Hindlimb muscle (tissue), 1 donor: ENCODE measurements at regions not wholly inside any gene's neighbourhood (a gene's known extent, or its start where the extent isn't known, plus 50 kb on each side); places are given as distances from the start of the nearest gene placed in this dataset.
"Not testable (repeated sequence)": the region's sequence is repeated elsewhere in the genome, so short reads cannot be mapped to it uniquely, and the experiment has no call there.

Experiments used
- DNase-seq: peaks from one replicate; pipeline ENCODE4 v3.0.0-alpha.2; 2013

DNA sequence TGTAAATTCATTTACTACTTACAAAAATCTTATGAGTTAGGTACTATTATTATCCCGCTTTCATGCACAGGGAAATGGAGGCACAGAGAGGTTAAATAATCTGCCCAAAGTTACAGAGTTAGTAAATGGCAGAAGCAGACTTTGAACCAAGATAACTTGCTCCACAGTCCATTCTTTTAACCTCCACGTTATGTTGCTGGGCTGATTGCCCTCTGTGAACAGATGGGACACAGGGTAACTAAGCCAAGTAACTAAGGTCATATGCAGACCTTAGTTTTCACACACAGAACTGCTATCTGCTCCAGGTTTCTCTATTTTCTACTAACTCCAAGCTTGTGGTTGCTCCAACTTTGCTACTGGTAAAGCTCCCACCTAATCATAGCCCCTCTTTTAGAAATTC lies 147.1 kb upstream of the IFNG-AS1 start:
- DNase-seq: no peak

DNA sequence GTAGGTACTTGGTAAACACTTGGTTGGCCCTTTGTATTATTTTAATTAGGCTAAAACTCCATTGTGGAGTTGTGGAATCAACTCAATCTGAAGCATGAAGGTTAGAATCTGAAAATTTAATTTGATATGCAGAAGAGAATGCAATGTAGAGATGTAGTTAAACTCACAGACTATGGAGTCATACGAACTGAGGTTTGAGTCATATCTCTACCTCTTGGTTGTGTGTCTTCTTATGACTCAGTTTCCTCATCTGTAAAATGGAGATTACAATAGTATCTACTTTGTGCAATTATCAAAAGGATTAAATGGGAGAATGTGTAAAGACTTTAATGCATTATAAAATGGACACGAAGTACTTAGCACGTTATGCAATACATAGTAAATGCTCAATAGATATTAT lies 146.0 kb upstream of the IFNG-AS1 start:
- no peak for DNase-seq

DNA sequence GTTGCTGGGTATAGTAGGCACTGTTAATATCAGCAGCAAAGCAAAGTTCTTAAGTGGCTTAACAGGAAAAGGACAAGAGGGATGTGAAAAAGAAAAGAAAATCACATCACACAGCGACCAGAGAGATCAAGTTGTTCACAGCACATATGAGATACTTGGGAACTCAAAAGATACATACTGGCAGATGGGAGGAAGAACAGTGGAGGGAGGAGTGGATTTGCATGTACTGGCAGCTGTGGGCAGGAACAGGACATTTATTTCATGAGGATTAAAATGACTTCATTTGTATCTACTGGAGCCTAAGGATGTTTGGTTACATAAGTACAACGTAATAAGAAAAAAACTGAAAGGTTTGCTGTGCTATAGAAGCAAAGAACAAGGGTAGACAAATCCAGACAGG lies 136.5 kb upstream of the IFNG-AS1 start:
- DNase-seq: no peak

DNA sequence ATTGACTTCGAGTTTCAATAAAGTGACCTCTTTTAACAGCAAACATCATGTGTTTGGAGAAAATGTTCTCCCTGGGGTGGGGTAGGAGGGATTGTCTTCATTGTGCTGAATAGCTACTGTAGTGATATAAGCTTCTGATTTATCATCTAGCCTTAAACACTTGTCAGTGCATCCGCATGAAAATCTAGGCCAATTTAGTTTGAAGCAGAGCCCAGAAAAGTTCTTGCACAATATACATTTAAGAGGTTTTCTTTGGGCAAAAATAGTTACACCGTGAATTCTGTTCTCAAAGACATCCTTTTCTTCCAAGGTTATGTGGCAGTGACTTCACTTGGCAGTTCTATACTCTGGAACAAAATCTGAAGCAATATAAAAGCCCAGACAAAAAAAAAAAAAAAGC lies 136.0 kb upstream of the IFNG-AS1 start:
- DNase-seq: peak; percentile 71

DNA sequence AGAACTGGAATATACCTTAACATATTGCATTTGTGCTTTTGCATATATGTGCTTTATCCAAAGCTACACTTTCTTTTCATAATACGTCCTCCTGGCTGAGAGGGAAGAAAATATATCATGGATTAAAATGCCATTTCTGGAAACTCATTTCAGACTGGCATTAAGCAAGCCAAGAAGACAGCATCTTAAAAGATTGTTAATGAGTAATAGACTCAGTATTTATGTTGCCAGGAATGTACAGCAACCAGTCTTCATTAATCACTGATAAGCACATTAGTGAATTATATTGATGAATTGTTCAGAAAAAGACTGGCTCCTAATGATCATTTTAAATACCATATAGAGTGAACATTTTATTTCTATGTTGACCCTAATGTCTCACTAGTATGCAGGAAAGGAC lies 134.9 kb upstream of the IFNG-AS1 start:
- no peak for DNase-seq

DNA sequence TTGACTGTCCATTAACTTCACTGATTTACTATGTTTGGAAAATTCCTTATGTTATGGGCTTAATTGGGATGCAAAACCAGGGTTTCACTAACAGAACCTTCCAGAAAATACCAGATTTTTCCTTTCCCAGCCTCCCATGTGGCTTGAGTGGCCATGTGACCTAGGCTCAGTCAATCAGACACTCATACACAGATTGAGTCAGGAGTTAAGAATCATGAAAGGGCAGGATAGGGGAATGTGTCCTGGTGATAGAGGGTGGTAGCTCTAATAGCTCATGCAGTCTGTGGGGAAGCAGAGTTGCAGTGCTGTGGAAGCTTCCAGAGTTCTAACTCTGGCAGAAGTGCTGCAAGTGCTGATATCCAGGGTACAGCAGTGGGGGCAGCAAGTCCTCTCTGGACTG lies 134.1 kb upstream of the IFNG-AS1 start:
- no peak for DNase-seq

DNA sequence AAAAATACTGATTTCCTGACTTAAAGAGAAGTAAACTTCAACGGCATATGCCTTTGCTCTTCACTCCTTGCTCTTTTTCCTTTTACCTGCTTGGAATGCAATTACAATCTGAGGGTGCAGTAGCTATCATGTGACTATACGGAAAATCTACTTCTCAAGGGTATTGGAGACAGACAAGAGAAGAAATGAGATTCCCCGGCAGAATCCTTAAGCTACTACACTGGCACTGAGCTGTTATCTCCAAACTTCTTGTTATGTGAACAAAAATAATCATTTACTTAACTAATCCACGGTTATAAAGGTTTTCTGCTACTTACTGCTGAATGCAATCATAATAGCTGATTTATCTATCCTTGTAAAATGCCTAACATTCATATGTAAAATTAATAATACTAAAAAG lies 118.0 kb upstream of the IFNG-AS1 start:
- no peak for DNase-seq

DNA sequence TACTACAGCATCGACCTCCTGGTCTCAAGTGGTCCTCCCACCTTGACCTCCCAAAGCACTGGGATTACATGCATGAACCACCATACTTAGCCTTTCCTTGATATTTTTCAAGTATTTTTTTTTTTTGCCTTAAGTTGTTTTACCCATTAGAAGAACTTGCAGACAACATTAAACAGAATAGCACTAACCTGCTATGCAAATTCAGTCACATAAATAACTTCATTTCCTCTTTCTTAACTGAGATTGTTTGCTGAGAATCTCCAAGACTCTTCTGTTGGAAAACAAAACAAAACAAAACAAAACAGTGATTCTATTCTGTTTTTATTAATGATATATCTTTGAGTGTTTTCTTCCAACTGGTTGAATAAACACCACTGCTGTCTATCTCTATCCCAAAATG lies 115.9 kb upstream of the IFNG-AS1 start:
- DNase-seq: no peak

DNA sequence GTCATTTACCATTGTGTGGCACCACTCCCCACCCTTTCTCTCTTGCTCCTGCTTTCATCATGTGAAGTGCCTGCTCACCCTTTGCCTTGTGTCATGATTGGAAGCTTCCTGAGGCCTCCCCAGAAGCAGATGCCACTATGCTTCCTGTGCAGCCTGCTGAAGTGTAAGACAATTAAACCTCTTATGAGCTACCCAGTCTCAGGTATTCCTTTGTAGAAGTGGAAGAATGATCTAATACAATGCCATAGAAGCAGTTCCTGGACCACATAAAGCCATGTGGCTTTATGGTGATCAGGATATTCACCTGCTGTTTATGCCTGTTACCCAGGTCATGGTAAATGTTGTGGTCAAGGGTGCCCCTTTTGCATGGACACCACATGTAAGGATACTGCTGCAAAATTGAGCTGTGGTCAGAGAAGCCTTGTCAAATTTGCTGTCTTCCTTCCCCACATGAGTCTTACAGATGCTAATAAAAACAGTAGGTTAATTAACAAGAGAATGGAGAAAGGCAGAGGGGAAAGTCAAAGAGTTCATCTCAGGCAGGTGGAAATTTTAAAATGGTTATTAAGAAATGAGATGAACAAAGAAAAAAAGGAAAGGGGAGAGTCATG lies 112.8 kb upstream of the IFNG-AS1 start:
- DNase-seq: no peak

DNA sequence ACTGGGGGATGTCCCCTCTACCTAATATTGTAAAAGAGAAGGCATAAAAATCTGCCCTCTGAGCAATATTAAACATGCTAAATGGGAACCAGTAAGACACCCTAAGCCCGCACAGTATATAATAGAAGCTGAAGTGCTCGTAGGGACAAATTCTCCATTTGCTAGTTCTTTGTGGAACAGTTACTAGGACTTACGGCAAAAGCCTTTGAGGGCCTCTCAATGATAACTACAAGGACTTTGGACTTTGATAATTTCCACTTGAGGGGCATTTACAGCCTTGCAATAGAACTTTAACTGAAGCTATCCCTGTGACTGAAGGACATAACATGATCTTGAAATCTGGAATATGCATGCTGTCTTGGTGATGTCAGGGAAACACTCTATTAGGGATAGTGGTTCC lies 111.5 kb upstream of the IFNG-AS1 start:
- no peak for DNase-seq

DNA sequence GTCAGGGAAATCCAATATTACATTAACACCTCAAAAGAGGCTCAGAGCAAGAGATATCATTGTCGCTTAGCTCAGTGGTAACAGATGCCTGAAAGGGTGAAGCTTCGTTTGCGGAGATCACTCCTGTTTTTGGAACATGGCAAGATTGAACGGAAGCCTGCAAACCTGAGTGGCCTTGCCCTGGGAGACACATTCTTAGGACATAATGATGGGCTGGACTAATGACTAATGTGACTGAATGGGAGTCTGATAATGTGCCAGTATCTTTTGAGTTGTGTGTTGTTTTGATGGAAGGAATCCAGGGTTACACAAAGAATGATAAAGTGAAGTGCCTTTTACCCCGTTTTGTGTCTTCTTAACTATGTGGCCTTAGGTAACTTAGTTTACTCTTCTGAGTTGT lies 109.3 kb upstream of the IFNG-AS1 start:
- DNase-seq: no peak

DNA sequence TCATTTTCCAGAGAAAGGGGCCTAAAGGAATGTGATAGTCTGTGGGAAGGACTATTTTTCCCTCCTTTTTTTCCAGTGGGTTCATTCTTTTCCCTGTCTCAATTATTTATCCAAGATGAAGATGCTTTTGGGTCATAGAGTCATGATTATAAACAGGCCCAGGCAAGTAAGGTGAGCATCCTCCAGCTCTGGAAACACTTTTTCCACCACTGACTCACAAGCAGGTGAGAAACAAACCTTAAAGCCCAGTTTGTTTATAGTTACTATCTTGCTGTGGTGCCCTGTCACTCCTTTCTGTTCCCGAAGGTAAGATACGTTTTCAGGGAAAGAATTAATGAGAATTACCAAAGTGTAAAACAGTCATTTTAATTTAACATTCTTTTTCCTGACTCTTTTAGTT lies 107.7 kb upstream of the IFNG-AS1 start:
- DNase-seq: no peak

DNA sequence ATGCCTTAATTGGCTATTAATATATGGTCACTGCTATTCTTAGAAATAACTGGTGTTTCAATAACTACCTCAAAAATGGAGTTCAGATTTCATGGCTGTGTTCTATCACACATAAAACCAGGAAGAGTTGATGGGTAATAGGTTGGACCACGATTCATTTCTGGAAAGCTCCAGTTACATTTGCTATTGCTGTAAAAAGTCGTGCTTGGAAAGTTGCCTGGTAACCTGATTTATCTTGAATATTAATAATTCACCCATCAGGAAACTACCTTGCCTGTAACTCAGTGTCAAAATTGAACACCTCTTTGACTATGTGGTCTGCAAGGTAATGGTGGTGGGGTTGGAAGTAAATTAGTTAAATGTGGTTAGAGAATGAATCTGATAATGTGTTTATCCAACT lies 104.7 kb upstream of the IFNG-AS1 start:
- no peak for DNase-seq

DNA sequence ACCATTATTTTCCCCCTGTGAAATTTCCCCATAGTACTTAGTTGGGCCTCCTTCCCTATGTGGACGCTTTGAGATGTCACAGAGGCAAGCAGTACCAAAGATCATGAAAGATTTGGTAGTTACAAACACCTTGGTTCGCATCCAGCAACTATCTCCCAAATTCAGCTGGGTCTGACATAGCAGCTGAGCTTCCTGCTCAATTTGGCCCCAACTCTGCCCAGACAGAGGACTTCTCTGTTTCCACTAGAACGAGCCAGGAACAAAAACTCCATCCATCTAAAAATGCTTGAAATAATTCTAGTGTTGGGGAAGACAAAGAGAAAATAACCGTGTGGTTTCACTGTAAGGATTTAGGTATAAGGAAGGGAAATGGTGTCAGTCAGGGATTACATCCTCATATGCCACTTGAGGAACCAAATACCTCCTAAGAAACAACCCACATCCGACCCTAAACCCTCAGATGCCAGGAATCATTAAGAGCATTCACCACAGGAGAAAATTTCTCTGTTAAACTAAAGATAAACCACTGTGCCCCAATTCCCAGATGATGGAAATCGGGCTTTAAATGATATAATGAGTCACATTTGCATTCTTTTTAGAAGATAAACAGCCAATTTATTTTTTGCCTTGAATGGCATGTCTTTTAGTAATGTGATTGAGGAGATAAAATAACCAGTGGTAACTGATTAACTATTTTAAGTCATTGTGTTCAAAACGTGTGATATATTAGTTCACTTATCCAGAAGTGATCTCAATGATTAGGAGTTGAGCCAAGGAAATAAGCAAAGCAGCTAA lies 103.7 kb upstream of the IFNG-AS1 start:
- peak; percentile 51 for DNase-seq

DNA sequence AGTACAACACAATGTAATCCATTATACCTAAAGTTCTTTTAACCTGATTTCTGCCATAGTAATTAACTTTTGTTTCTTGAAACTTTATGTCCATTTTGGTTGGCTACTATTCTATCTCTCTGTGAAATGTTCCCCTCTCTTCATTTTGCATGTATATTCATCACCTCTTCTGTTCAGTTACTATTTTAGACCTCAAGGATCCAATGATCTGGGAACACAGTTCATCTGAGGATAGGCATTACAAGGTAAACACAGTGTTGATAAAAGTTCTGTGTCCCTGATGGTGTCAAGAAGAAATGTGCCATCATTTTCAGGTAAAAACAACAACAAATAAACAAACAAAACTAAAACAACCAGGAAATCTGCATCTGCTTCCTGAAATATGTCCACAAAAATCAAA lies 102.2 kb upstream of the IFNG-AS1 start:
- DNase-seq: no peak

DNA sequence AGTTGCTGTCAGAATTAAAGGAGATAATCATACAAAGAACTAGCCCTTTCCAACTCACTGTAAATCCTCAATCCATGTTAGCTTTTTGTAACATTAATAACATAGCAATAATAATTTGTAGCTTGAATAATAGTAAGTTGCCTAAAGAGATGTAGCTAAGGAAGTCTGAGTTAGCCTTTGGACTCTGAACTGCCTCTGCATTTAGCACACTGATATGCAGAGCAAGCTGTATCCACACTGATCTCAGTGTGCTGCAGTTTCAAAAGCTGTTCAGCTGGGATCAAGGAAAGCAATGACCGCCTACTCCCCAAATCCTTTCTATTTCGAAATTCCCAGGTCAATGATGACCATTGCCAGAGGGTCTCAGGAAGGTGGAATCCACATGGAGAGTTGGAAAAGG lies 99.3 kb upstream of the IFNG-AS1 start:
- no peak for DNase-seq

DNA sequence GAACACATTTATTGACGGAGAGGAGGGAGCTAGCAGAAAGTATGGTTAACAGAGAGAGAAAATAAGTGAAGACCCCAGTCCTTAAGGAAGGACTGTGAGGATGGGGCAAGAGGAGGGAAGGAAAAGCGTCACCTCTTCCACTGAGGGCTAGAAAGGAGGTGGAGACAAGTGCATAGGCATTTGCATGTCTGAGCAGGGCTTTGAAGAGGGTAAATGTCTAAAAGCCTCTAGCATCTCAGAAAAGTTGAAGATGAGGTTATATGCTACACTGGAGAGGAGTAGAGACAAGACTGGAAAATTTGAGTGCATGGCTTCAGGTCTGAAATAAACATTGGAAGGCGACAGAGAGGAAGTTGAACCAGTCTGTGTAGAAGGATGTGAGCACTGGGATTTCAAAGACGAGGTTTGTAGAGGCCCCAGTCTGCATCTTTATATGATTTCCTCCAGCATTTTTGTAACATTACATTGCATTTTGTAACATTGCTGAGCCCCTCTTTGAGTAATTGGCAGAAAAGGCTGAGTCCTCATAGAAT lies 98.5 kb upstream of the IFNG-AS1 start:
- no peak for DNase-seq

DNA sequence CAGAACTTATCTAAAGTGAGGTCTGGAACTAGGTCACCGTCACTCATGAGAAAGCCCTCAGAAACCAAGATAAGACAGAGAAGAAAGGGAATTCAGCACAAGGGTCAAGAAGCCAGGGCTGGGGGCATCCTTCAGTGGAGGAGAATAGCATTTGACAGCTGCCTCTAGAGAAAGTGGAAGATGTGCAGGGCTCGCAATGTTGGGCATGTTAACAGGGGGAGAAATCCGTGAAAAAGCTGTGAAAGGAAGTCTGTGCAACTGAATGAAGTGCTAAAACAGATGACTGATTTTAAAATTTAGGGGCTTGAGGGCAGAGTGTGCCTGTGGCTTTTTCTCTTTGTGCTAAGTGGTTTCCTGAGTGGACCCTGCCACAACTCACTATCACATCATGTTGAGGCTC lies 97.7 kb upstream of the IFNG-AS1 start:
- no peak for DNase-seq

DNA sequence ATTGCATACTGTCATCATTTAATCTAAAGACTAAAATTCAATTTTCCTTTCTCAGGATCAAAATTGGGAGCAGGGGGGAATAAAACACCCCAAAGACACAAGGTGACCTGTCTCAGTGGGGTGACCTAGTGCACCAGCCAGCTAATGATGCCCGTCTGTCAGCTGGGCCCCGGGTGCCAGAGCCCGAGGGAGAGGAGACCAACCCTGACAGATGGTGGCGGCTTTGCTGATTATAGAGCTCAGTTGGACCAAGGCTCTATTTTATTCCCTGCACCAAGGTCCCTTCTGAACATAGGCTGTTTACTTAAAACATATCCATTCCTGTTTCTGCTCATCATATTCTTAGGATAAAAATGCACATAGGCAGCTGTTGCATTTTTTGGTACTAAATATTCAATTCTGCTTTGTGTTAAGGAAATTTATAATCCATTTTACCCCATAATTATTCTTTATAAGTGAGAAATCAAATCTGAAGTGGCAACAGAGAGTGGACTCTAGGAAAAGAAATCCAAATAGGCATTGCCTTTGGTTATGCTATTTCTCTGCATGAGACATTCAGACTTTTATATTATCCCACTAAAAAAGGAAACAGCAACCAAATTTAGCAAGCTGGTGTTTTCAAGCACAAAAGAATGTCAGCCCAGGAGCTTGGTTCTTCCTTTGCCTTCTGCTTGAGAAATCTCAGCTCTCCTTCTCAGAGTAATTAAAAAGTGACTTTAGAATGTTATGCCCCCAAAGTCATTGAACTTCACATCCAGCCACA lies 96.8 kb upstream of the IFNG-AS1 start:
- DNase-seq: no peak

DNA sequence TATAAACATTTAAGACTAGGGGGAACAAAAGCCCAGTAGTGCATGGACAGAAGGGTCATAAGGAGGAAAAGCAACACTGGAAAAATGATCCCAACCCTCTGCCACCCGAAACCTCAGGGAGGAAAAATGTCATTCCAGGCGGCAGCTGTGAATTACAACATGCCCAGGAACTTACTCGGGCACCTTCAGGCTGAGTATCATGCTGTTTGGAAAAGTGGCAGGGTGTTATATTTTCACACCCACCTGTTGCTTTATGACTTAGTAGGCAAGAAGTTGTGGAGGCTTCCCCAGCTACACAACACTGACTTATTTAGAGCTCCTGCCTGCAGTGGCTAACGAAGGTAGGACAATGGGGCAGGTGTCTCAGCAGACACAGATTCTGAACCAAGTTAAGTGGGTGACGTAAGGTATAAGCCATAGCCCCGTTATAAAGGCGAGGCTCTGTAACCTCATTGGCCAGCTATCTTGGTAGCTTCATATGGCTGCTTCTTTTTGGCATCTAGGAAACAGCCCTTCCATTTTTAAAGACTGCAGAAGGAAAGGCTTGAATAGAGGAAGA lies 96.1 kb upstream of the IFNG-AS1 start:
- no peak for DNase-seq

DNA sequence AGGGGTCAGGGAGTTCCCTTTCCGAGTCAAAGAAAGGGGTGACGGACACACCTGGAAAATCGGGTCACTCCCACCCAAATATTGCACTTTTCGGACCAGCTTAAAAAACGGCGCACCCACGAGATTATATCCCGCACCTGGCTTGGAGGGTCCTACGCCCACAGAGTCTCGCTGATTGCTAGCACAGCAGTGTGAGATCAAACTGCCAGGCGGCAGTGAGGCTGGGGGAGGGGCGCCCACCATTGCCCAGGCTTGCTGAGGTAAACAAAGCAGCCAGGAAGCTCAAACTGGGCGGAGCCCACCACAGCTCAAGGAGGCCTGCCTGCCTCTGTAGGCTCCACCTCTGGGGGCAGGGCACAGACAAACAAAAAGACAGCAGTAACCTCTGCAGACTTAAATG lies 88.8 kb upstream of the IFNG-AS1 start:
- not testable (repeated sequence) for DNase-seq

DNA sequence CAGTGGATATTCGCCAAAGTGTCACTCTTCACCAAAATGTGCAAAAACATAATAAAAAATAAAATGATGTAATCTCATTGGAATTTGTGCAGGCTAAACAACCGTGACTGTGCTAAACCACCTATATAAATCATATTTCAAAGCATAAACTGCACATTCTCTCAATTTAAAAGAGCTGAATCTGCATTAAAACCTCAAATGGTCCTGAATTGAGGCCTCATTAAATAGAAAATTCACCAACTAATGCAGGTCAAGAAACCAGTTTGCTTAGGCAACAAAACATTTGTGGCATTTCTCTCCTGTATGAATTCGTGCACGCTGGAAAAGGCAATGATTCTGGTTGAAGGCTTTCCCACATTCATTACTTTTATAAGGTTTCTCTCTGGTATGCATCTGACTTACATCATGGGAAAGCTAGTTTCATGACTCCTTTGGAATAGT lies 80.1 kb upstream of the IFNG-AS1 start:
- DNase-seq: no peak

DNA sequence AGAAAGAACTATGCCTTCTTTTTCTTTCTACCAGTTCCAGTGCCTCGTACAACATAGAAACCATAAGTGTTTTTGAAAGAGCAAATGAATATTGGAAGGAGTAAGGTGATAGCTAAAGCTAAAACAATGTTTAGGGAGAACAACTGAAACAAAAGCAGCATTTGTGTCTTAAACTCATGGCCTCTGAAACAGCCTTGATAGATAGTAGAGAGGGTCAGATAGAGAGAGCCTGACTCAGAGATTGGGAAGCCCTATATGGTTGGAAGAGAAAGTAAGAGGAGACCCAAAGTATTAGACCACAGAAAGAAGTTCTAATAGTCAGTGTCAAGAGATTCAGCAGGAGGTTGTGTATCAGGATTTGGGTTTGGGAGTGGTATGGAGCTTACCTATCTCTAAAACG lies 79.6 kb upstream of the IFNG-AS1 start:
- no peak for DNase-seq
